Stomach (tissue), 4 donors: ENCODE measurements at regions not wholly inside any gene's neighbourhood (a gene's known extent, or its start where the extent isn't known, plus 50 kb on each side); places are given as distances from the start of the nearest gene placed in this dataset.

Source experiments
- CTCF ChIP-seq, 7 experiments: fragments of 450-650 bp in 4 of 7; fragments of 200-600 bp in 3 of 7; sonication (generic) in 3 of 7; IDR thresholded peaks; one replicate each; pipeline ENCODE4 v1.5.1; 2016 to 2019; ENCODE audit warnings: antibody characterized with exemption in 7 of 7, control low read depth in 2 of 7, mild to moderate bottlenecking in 1 of 7
- EP300 ChIP-seq: sonication (generic); formaldehyde crosslinking; IDR thresholded peaks from one replicate; pipeline ENCODE4 v1.6.1; 2017; ENCODE audit warnings: antibody characterized with exemption
- POLR2A ChIP-seq, 4 donors: fragments of 450-650 bp; IDR thresholded peaks; one replicate each; pipeline ENCODE4 v1.6.1; 2016; ENCODE audit warnings: antibody characterized with exemption in 4 of 4, control low read depth in 2 of 4, mild to moderate bottlenecking in 1 of 4, moderate library complexity in 1 of 4
- POLR2AphosphoS5 ChIP-seq, 3 donors: sonication (generic); formaldehyde crosslinking; IDR thresholded peaks; one replicate each; pipeline ENCODE4 v1.6.1; 2016; ENCODE audit warnings: antibody characterized with exemption in 3 of 3

DNA sequence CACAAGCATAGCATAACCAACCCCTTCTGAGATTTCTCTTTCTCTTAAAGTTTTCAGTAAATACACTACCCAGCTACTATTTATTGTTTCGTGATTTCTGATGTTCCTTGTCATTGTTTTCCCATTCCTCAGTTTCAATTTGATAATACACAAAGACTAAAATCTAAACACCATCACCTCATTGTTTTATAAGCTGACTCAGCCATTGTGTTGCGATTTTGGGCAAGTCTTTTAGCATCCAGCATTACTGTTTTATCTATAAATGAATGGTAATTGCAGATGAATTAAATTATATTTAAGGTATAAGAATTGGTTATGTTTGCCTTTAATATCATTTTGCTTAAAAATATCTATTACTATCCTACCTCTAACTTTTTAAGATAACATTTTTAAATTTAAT is 1308.5 kb downstream of the PLA2G4A start:
- TF ChIP-seq CTCF (IDR thresholded peaks at IDR 0.05) (no peak), POLR2A (IDR thresholded peaks at IDR 0.05) (no peak), POLR2AphosphoS5 (IDR thresholded peaks at IDR 0.05) (no peak), EP300 (no peak)
